ENCODE measurements at regions not wholly inside any gene's neighbourhood (a gene's known extent, or its start where the extent isn't known, plus 50 kb on each side); places are given as distances from the start of the nearest gene placed in this dataset.

DNA sequence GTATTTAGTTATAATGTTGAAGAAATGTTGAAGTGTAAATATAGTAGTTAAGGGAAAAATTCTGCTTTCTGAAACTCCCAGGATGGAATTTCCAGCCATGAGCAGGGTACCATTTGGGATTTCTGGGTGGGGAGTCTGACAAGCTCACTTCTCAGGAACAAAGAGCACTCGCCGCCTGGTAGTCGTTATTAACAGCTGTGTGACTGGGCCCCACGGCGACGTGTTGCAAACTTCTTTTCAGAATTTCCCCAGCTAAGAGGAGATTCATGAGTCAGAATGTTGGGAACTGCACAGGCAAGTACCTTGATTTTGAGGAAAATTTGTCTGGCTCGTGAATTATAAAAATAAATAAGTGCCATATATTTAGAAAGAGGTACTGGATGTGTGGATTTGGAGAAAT, 103.7 kb downstream of the LACC1 start:
- H3K27ac ChIP-seq (ENCODE audit: low read depth, low read length) = no peak overlapping the region
- peaks cover 3 to 4% (median 3%) of the 10 kb centered on the region in 3 donors for H3K4me1 ChIP-seq (ENCODE audit: control insufficient read depth in 3 of 3, insufficient read depth in 3 of 3, low read length in 3 of 3)
- H3K4me3 ChIP-seq (ENCODE audit: low read length in 3 of 3) = no peak overlapping the region
- no peaks in the 10 kb centered on the region for H3K36me3 ChIP-seq (ENCODE audit: control insufficient read depth in 3 of 3, insufficient read depth in 3 of 3, low read length in 3 of 3)
- H3K9me3 ChIP-seq (ENCODE audit: control insufficient read depth in 3 of 3, low read length in 3 of 3) = no peaks in the 10 kb centered on the region
- no peak overlapping the region for H3K9ac ChIP-seq (ENCODE audit: low read depth in 1 of 3, low read length in 3 of 3)
- no peaks in the 10 kb centered on the region for H3K27me3 ChIP-seq (ENCODE audit: control insufficient read depth in 3 of 3, insufficient read depth in 3 of 3, low read length in 3 of 3)

DNA sequence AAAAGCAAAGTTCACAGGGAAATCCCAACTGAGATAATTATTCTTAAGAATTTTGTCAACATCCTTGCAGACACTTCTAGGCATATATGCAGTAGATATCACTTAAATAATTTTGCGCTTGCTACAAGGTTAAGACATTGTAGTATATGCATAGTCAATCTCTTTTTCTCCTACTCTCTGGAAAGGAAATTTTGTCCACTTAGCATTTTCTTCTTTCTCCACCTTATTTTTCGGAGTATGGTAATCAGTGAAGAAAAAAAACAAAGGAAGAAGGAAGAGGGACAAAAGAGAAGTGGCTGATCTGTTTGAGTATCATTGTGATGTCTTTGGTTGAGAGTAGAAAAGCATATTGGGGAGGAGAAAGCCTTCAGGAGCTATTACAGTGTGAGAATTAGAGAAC, 104.6 kb downstream of the LACC1 start:
- H3K9ac ChIP-seq (ENCODE audit: low read depth in 1 of 3, low read length in 3 of 3) = no peak overlapping the region
- no peak overlapping the region for H3K4me3 ChIP-seq (ENCODE audit: low read length in 3 of 3)
- H3K27me3 ChIP-seq (ENCODE audit: control insufficient read depth in 3 of 3, insufficient read depth in 3 of 3, low read length in 3 of 3) = no peaks in the 10 kb centered on the region
- H3K4me1 ChIP-seq (ENCODE audit: control insufficient read depth in 3 of 3, insufficient read depth in 3 of 3, low read length in 3 of 3) = peaks cover 0 to 3% (median 0%) of the 10 kb centered on the region in 3 donors
- H3K27ac ChIP-seq (ENCODE audit: low read depth, low read length) = no peak overlapping the region
- H3K9me3 ChIP-seq (ENCODE audit: control insufficient read depth in 3 of 3, low read length in 3 of 3) = no peaks in the 10 kb centered on the region
- H3K36me3 ChIP-seq (ENCODE audit: control insufficient read depth in 3 of 3, insufficient read depth in 3 of 3, low read length in 3 of 3) = no peaks in the 10 kb centered on the region

DNA sequence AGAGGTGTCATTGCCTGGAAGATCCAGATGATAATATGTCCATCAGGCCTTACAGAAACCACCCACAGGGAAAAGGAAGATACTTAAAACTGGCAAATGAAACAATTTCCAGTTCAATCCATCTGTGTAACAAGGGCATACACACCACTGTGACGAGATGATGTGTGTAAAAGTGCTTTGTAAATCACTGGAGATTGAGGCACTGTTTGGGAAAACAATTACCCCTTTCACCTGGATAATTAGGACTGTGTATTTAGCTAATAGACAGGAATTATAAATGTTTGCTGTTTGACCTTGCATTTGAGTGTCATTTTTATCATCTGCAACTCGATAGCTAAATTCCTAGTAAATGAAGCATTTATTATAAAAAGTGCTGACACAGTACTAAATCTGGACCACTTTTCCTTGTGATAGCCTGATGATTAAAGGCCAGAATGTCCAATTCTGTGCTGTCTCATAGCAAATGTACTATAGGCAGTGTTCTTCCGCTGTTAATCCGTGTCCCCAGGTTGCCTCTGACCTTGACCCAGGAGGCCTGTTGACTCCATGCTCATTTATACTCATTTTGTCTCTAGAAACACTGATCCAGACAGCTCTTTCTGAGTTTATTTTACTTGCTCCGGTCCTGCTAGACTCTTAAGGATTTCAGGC, 105.8 kb downstream of the LACC1 start:
- no peak overlapping the region for H3K4me3 ChIP-seq (ENCODE audit: low read length in 3 of 3)
- H3K27ac ChIP-seq (ENCODE audit: low read depth, low read length) = no peak overlapping the region

DNA sequence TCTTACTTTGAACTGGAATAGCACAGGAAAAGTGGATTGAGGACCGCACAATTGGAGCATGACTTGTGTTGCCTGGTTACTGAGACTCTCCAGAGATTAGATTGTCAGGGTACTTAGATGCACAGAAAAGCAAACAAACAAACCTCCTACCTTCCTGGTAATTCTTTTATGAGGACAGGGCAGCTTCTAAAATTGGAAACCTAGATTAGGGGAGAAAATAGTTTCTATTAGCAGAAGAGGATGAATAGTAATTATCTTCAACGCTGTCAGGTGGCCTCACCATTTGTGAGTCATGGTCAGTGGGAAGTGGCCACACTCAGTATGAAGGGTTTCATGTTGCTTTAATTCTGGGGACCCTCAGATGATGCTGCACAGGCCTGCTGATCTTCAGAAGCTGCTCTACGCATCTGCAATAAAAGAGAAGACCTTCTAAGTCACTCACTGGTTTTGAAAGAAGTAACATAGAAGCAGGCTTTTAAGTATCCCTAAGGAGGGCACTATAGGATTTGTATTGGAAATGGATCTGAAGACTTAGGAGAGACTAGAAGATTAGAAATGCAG, 106.8 kb downstream of the LACC1 start:
- no peak overlapping the region for H3K4me3 ChIP-seq (ENCODE audit: low read length in 3 of 3)
- H3K9me3 ChIP-seq (ENCODE audit: control insufficient read depth in 3 of 3, low read length in 3 of 3) = no peaks in the 10 kb centered on the region
- H3K27me3 ChIP-seq (ENCODE audit: control insufficient read depth in 3 of 3, insufficient read depth in 3 of 3, low read length in 3 of 3) = no peaks in the 10 kb centered on the region
- H3K4me1 ChIP-seq (ENCODE audit: control insufficient read depth in 3 of 3, insufficient read depth in 3 of 3, low read length in 3 of 3) = peaks cover 0 to 2% (median 0%) of the 10 kb centered on the region in 3 donors
- no peaks in the 10 kb centered on the region for H3K36me3 ChIP-seq (ENCODE audit: control insufficient read depth in 3 of 3, insufficient read depth in 3 of 3, low read length in 3 of 3)
- H3K9ac ChIP-seq (ENCODE audit: low read depth in 1 of 3, low read length in 3 of 3) = no peak overlapping the region
- H3K27ac ChIP-seq (ENCODE audit: low read depth, low read length) = no peak overlapping the region

More for the DNA sequence above, 105.8 kb downstream of the LACC1 start:
- Histone ChIP-seq H3K9ac (ENCODE audit: low read depth in 1 of 3, low read length in 3 of 3) (no peak overlapping the region), H3K9me3 (ENCODE audit: control insufficient read depth in 3 of 3, low read length in 3 of 3) (no peaks in the 10 kb centered on the region), H3K36me3 (ENCODE audit: control insufficient read depth in 3 of 3, insufficient read depth in 3 of 3, low read length in 3 of 3) (no peaks in the 10 kb centered on the region), H3K27me3 (ENCODE audit: control insufficient read depth in 3 of 3, insufficient read depth in 3 of 3, low read length in 3 of 3) (no peaks in the 10 kb centered on the region), H3K4me1 (ENCODE audit: control insufficient read depth in 3 of 3, insufficient read depth in 3 of 3, low read length in 3 of 3) (peaks cover 0 to 1% (median 0%) of the 10 kb centered on the region in 3 donors)

DNA sequence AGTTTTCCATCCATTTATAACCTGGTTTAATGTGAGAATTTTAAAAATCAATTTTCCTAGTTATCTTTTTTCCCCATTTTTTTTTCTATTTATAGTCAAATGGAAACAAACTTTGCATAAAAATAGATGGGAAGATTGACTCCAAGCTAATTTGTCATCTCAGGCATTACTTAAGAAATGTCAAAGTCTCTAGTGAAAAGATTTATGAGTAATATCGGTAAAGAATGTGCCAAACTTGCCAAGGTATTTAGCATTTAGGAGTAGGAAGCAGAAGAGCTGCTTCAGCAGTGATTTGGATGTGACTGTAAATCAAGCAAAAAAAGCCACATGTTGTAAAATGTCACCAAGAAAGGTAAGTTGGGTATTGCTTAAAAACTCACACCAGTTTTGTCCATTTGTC, 108.6 kb downstream of the LACC1 start:
- no peaks in the 10 kb centered on the region for H3K27me3 ChIP-seq (ENCODE audit: control insufficient read depth in 3 of 3, insufficient read depth in 3 of 3, low read length in 3 of 3)
- H3K9ac ChIP-seq (ENCODE audit: low read depth in 1 of 3, low read length in 3 of 3) = no peak overlapping the region
- no peaks in the 10 kb centered on the region for H3K36me3 ChIP-seq (ENCODE audit: control insufficient read depth in 3 of 3, insufficient read depth in 3 of 3, low read length in 3 of 3)
- H3K9me3 ChIP-seq (ENCODE audit: control insufficient read depth in 3 of 3, low read length in 3 of 3) = no peaks in the 10 kb centered on the region
- no peak overlapping the region for H3K4me3 ChIP-seq (ENCODE audit: low read length in 3 of 3)
- peaks cover 0 to 2% (median 0%) of the 10 kb centered on the region in 3 donors for H3K4me1 ChIP-seq (ENCODE audit: control insufficient read depth in 3 of 3, insufficient read depth in 3 of 3, low read length in 3 of 3)
- H3K27ac ChIP-seq (ENCODE audit: low read depth, low read length) = no peak overlapping the region

DNA sequence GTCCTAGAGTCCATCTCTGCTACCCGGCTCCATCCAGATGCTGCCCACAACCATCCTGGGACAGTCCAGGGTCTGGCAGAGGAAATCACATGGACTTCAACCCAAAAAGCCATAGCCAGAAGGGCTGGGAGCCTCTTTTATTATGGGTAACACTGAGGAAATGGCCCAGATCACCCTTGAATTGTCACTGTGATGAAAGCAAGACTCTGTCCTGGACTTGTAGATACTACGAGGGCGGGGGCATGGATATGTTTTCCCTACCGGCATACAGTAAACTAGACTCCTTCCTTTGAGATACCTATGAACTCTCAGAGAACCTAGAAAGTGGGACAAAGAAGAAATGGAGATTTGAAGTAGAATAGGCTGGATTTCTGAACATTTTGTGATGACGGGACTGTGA, 110.3 kb downstream of the LACC1 start:
- Histone ChIP-seq H3K27me3 (ENCODE audit: control insufficient read depth in 3 of 3, insufficient read depth in 3 of 3, low read length in 3 of 3) (no peaks in the 10 kb centered on the region), H3K36me3 (ENCODE audit: control insufficient read depth in 3 of 3, insufficient read depth in 3 of 3, low read length in 3 of 3) (no peaks in the 10 kb centered on the region), H3K4me3 (ENCODE audit: low read length in 3 of 3) (no peak overlapping the region), H3K9me3 (ENCODE audit: control insufficient read depth in 3 of 3, low read length in 3 of 3) (peaks cover 0 to 5% (median 0%) of the 10 kb centered on the region in 3 donors), H3K4me1 (ENCODE audit: control insufficient read depth in 3 of 3, insufficient read depth in 3 of 3, low read length in 3 of 3) (peaks cover 0 to 2% (median 0%) of the 10 kb centered on the region in 3 donors), H3K9ac (ENCODE audit: low read depth in 1 of 3, low read length in 3 of 3) (no peak overlapping the region), H3K27ac (ENCODE audit: low read depth, low read length) (no peak overlapping the region)

DNA sequence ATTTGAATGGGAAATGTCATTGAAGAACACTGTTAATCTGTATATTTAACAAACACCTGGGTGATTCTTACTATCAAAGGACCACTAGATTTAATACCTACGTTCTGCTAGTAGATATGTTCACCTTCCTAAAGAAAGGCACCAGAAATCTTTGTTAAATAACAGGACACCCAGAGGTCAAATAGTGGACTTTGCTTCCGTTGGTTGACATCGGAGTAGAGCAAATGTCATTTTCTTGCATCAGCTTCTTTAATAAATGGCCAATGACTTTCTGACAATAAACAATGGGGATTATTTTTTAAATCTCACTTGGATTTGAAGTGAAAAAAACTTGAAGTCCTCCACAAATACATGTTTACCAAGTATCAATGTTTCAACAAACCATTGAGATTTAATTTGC, 111.1 kb downstream of the LACC1 start:
- no peak overlapping the region for H3K4me3 ChIP-seq (ENCODE audit: low read length in 3 of 3)
- H3K9ac ChIP-seq (ENCODE audit: low read depth in 1 of 3, low read length in 3 of 3) = no peak overlapping the region
- H3K27ac ChIP-seq (ENCODE audit: low read depth, low read length) = no peak overlapping the region
- H3K27me3 ChIP-seq (ENCODE audit: control insufficient read depth in 3 of 3, insufficient read depth in 3 of 3, low read length in 3 of 3) = no peaks in the 10 kb centered on the region
- H3K4me1 ChIP-seq (ENCODE audit: control insufficient read depth in 3 of 3, insufficient read depth in 3 of 3, low read length in 3 of 3) = peaks cover 0 to 2% (median 0%) of the 10 kb centered on the region in 3 donors
- H3K9me3 ChIP-seq (ENCODE audit: control insufficient read depth in 3 of 3, low read length in 3 of 3) = peaks cover 0 to 6% (median 0%) of the 10 kb centered on the region in 3 donors
- no peaks in the 10 kb centered on the region for H3K36me3 ChIP-seq (ENCODE audit: control insufficient read depth in 3 of 3, insufficient read depth in 3 of 3, low read length in 3 of 3)

DNA sequence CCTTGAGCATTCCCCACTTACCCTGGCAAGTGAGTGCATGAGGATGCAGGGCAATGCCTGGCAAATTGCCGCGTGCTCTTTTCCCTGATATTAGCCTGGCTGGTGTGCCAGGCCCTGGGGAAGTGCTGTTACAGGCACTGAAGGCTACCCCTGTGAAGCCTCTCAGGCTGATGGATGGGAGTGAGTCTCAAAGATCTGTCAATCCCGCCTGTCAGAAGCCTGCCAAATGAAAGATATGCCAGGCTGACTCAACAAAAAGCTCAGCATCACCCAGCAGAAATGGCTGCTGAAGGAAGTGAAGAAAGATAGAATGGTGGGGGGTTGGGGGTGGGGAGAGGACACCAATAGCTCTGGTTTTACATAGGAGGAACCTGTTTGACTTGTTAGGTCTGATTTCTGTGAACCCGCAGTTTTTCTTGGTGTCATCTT, 112.1 kb downstream of the LACC1 start:
- Histone ChIP-seq H3K27ac (ENCODE audit: low read depth, low read length) (no peak overlapping the region), H3K27me3 (ENCODE audit: control insufficient read depth in 3 of 3, insufficient read depth in 3 of 3, low read length in 3 of 3) (no peaks in the 10 kb centered on the region)

DNA sequence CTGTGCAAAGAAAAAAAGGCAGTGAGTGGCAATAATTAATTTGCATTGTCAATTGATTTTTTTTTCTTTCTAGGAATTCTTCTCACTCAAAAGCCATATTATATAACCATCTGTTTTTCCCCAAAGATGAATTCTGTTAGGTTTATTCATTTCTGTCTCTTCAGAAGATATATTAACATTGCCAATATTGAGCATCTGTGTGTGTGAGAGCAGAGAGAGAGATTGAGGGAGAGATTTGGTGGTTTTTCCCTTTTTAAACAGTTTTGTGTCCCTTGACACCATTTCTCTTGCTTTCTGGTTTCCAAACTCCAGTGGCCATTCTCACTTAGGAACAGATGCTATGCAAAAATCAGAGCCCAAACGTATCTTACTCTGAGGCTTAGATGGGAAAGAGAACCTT, 112.5 kb downstream of the LACC1 start:
- Histone ChIP-seq H3K4me3 (ENCODE audit: low read length in 3 of 3) (no peak overlapping the region), H3K9ac (ENCODE audit: low read depth in 1 of 3, low read length in 3 of 3) (no peak overlapping the region), H3K9me3 (ENCODE audit: control insufficient read depth in 3 of 3, low read length in 3 of 3) (peaks cover 0 to 6% (median 0%) of the 10 kb centered on the region in 3 donors), H3K27me3 (ENCODE audit: control insufficient read depth in 3 of 3, insufficient read depth in 3 of 3, low read length in 3 of 3) (no peaks in the 10 kb centered on the region), H3K27ac (ENCODE audit: low read depth, low read length) (no peak overlapping the region), H3K4me1 (ENCODE audit: control insufficient read depth in 3 of 3, insufficient read depth in 3 of 3, low read length in 3 of 3) (peaks cover 0 to 2% (median 0%) of the 10 kb centered on the region in 3 donors), H3K36me3 (ENCODE audit: control insufficient read depth in 3 of 3, insufficient read depth in 3 of 3, low read length in 3 of 3) (no peaks in the 10 kb centered on the region)

More for the DNA sequence above, 112.1 kb downstream of the LACC1 start:
- H3K9me3 ChIP-seq (ENCODE audit: control insufficient read depth in 3 of 3, low read length in 3 of 3) = peaks cover 0 to 6% (median 0%) of the 10 kb centered on the region in 3 donors
- peaks cover 0 to 2% (median 0%) of the 10 kb centered on the region in 3 donors for H3K4me1 ChIP-seq (ENCODE audit: control insufficient read depth in 3 of 3, insufficient read depth in 3 of 3, low read length in 3 of 3)
- no peaks in the 10 kb centered on the region for H3K36me3 ChIP-seq (ENCODE audit: control insufficient read depth in 3 of 3, insufficient read depth in 3 of 3, low read length in 3 of 3)
- no peak overlapping the region for H3K9ac ChIP-seq (ENCODE audit: low read depth in 1 of 3, low read length in 3 of 3)
- no peak overlapping the region for H3K4me3 ChIP-seq (ENCODE audit: low read length in 3 of 3)

DNA sequence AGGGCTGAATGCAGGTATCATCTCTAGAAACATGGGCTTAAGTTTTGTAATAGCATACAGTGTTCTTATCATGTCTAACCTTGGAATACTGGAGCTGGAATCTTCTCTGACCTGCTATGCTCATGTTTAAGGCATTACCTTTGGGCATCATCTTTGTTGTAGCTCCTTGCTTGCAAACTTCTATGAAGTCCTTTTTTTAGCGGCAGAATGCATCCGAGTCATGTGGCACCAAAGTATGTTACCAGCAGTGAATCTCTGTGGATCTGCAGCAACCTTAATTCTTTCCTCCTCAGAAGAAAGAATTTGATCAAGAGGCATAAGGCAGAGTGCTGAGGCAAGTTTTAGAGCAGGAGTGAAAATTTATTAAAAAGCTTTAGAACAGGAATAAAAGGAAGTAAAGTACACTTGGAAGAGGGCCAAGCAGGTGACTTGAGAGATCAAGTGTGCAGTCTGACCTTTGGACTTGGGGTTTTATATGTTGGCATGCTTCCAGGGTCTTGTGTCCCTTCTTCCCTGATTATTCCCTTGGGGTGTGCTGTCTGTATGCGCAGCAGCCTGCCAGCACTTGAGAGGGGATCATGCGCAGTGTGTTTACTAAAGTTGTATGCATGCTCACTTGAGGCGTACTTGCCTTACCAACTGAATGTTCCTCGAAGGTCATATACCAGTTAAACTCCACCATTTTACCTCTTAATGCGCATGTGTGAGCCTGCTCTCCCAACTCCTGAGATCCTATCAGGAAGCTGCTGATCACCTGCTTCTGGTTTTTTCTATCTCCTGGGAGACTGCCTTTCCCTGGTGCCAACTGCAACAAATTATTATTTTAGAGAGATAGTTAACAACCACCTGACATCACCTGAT, 115.5 kb downstream of the LACC1 start:
- H3K27ac ChIP-seq (ENCODE audit: low read depth, low read length) = no peak overlapping the region
- H3K4me3 ChIP-seq (ENCODE audit: low read length in 3 of 3) = no peak overlapping the region
- no peak overlapping the region for H3K9ac ChIP-seq (ENCODE audit: low read depth in 1 of 3, low read length in 3 of 3)
- H3K9me3 ChIP-seq (ENCODE audit: control insufficient read depth in 3 of 3, low read length in 3 of 3) = peaks cover 0 to 6% (median 0%) of the 10 kb centered on the region in 3 donors
- no peaks in the 10 kb centered on the region for H3K36me3 ChIP-seq (ENCODE audit: control insufficient read depth in 3 of 3, insufficient read depth in 3 of 3, low read length in 3 of 3)
- no peaks in the 10 kb centered on the region for H3K27me3 ChIP-seq (ENCODE audit: control insufficient read depth in 3 of 3, insufficient read depth in 3 of 3, low read length in 3 of 3)
- peaks cover 0 to 2% (median 0%) of the 10 kb centered on the region in 3 donors for H3K4me1 ChIP-seq (ENCODE audit: control insufficient read depth in 3 of 3, insufficient read depth in 3 of 3, low read length in 3 of 3)
